Activated T-helper 2 cell treated with anti-CD3 and anti-CD28 coated beads, Interferon-gamma antibody, Interleukin-2, Interleukin-4, amounts not matched to agents 10 μg/mL and 5 μg/mL and 100 μg/mL, durations not matched to agents 14 hours and 24 hours and 36 hours (primary cell): ENCODE measurements at regions not wholly inside any gene's neighbourhood (a gene's known extent, or its start where the extent isn't known, plus 50 kb on each side); places are given as distances from the start of the nearest gene placed in this dataset.
A peak's percentile ranks its signal among the peaks of the same experiment; 100 is the strongest.

Source experiments
- DNase-seq: peaks from one replicate; pipeline ENCODE4 v3.0.0; 2021; ENCODE audit warnings: low spot score
- H3K27ac Mint-ChIP-seq: one replicate; pipeline ENCODE4 v1.8.0; 2021; ENCODE audit warnings: mixed read lengths
- H3K27me3 Mint-ChIP-seq: one replicate; pipeline ENCODE4 v1.8.0; 2021; ENCODE audit warnings: low read depth, mixed read lengths
- H3K36me3 Mint-ChIP-seq: one replicate; pipeline ENCODE4 v1.8.0; 2021; ENCODE audit warnings: low read depth, mixed read lengths
- H3K4me1 Mint-ChIP-seq: one replicate; pipeline ENCODE4 v1.8.0; 2021; ENCODE audit warnings: low read depth, mixed read lengths
- H3K4me3 Mint-ChIP-seq: one replicate; pipeline ENCODE4 v1.8.0; 2021; ENCODE audit warnings: low read depth, mild to moderate bottlenecking, moderate library complexity, mixed read lengths
- H3K9me3 Mint-ChIP-seq: one replicate; pipeline ENCODE4 v1.8.0; 2021; ENCODE audit warnings: mixed read lengths
- intact Hi-C: fragments of 100-400 bp; cut with micrococcal nuclease; formaldehyde crosslinking; loops from one replicate; pipeline ENCODE4 v1.15.1; 2023

DNA sequence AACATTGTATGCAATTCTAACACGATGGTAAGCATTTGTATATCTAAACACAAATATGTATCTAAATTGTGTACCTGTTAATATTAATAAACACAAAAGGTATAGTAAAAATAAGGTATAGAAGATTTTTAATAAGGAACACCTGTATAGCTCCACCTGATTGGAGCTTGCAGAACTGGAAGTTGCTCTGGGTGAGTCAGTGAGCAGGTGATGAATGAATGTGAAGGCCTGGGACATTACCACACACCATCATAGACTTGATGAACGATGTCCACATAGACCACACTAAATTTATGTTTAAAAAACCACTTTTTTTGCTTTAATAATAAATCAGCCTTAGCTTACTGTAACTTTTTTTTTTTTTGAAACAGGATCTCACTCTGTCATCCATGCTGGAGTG is 97.6 kb upstream of the CLMP start:
- H3K27ac Mint-ChIP-seq: no peak overlapping the region

GRCh38 chr11:123291201-123291869 is 96.3 kb upstream of the CLMP start:
- H3K4me1 Mint-ChIP-seq: no peaks in the 10 kb centered on the region

More for the DNA sequence above, 97.6 kb upstream of the CLMP start:
- Mint-ChIP-seq H3K9me3 (no peaks in the 10 kb centered on the region), H3K4me3 (no peak overlapping the region), H3K4me1 (no peaks in the 10 kb centered on the region), H3K27me3 (peaks cover 10% of the 10 kb centered on the region), H3K36me3 (no peaks in the 10 kb centered on the region)
- no peak for DNase-seq
- intact Hi-C loops: no loop called here

GRCh38 chr11:123286761-123287160 is 91.7 kb upstream of the CLMP start:
- Mint-ChIP-seq H3K27ac (no peak overlapping the region), H3K27me3 (peaks cover 34% of the 10 kb centered on the region), H3K4me1 (no peaks in the 10 kb centered on the region), H3K36me3 (no peaks in the 10 kb centered on the region), H3K4me3 (no peak overlapping the region), H3K9me3 (no peaks in the 10 kb centered on the region)
- intact Hi-C loops: no loop called here
- DNase-seq: no peak

More at GRCh38 chr11:123291201-123291869, 96.3 kb upstream of the CLMP start:
- DNase-seq: no peak
- Mint-ChIP-seq H3K27ac (no peak overlapping the region), H3K36me3 (no peaks in the 10 kb centered on the region), H3K4me3 (no peak overlapping the region), H3K27me3 (peaks cover 19% of the 10 kb centered on the region), H3K9me3 (no peaks in the 10 kb centered on the region)
- intact Hi-C loops: no loop called here

DNA sequence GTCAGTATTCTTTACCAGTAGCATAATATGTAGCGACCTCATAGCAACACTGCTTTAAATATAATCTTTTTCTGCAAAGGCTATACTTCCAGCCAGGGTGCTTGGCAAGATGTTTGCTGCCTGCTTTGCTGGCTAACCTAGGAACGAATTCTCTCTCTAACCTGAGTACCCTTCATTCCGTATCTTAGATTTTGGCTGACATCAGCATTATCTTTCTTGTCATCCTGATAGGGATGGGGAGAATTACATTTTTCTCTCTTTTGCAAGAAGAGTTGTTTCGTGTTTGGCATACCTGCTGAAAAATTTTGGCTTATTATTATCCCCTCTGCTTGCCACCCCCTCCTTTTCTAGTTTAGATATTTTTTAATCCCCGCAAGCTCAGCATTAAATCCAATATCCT is 91.2 kb upstream of the CLMP start:
- intact Hi-C loops: no loop called here
- H3K9me3 Mint-ChIP-seq: no peaks in the 10 kb centered on the region
- no peak overlapping the region for H3K27ac Mint-ChIP-seq

GRCh38 chr11:123284454-123284853 is 89.4 kb upstream of the CLMP start:
- Mint-ChIP-seq H3K4me1 (no peaks in the 10 kb centered on the region), H3K36me3 (no peaks in the 10 kb centered on the region), H3K27ac (no peak overlapping the region), H3K27me3 (peaks cover 37% of the 10 kb centered on the region), H3K9me3 (no peaks in the 10 kb centered on the region), H3K4me3 (no peak overlapping the region)
- intact Hi-C loops: no loop called here
- no peak for DNase-seq

More for the DNA sequence above, 91.2 kb upstream of the CLMP start:
- peaks cover 36% of the 10 kb centered on the region for H3K27me3 Mint-ChIP-seq
- no peaks in the 10 kb centered on the region for H3K4me1 Mint-ChIP-seq
- no peaks in the 10 kb centered on the region for H3K36me3 Mint-ChIP-seq
- DNase-seq: no peak
- H3K4me3 Mint-ChIP-seq: no peak overlapping the region

DNA sequence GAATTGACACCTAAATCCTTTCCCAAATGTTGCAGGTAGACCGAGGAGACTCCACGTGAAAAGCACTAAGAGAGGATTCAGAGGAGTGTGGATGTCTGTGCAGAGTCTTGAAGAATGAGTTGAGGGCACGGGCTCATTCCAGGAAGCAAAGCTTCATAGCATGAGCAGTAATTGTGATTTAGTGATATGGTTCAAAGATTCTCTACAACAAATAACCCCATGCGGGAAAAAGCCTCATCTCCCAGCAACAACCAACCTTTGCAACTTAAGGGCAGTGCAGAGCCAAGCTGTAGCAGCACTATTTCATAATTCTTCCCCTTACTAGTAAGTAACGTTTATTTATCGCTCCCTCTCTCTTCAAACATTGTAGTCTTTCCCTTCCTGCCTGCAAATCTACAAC is 87.5 kb upstream of the CLMP start:
- Mint-ChIP-seq H3K9me3 (no peaks in the 10 kb centered on the region), H3K4me1 (no peaks in the 10 kb centered on the region), H3K27ac (no peak overlapping the region), H3K27me3 (peaks cover 32% of the 10 kb centered on the region), H3K4me3 (no peak overlapping the region), H3K36me3 (no peaks in the 10 kb centered on the region)
- intact Hi-C loops: no loop called here
- DNase-seq: no peak

- Mint-ChIP-seq H3K4me3 (no peak overlapping the region), H3K27me3 (peaks cover 11% of the 10 kb centered on the region), H3K4me1 (no peaks in the 10 kb centered on the region), H3K27ac (no peak overlapping the region), H3K36me3 (no peaks in the 10 kb centered on the region), H3K9me3 (no peaks in the 10 kb centered on the region)
- intact Hi-C loops: no loop called here
- no peak for DNase-seq
These were observed 78.6 kb upstream of the CLMP start for GRCh38 chr11:123273616-123274015.

- Mint-ChIP-seq H3K27me3 (peaks cover 9% of the 10 kb centered on the region), H3K4me3 (no peak overlapping the region), H3K4me1 (peaks cover 5% of the 10 kb centered on the region), H3K27ac (no peak overlapping the region), H3K36me3 (no peaks in the 10 kb centered on the region), H3K9me3 (no peaks in the 10 kb centered on the region)
- no peak for DNase-seq
- intact Hi-C loops: no loop called here
These were observed 77.5 kb upstream of the CLMP start for GRCh38 chr11:123272565-123272964.

- Mint-ChIP-seq H3K4me1 (peaks cover 7% of the 10 kb centered on the region), H3K27me3 (peaks cover 28% of the 10 kb centered on the region)
- DNase-seq: no peak
These were observed 73.1 kb upstream of the CLMP start for GRCh38 chr11:123268156-123268555.

GRCh38 chr11:123265951-123266350 is 70.9 kb upstream of the CLMP start:
- H3K27me3 Mint-ChIP-seq: peaks cover 31% of the 10 kb centered on the region
- H3K9me3 Mint-ChIP-seq: no peaks in the 10 kb centered on the region
- intact Hi-C loops: no loop called here
- DNase-seq: no peak
- H3K36me3 Mint-ChIP-seq: no peaks in the 10 kb centered on the region
- H3K4me3 Mint-ChIP-seq: no peak overlapping the region
- peaks cover 7% of the 10 kb centered on the region for H3K4me1 Mint-ChIP-seq
- H3K27ac Mint-ChIP-seq: no peak overlapping the region

More at GRCh38 chr11:123268156-123268555, 73.1 kb upstream of the CLMP start:
- H3K27ac Mint-ChIP-seq: no peak overlapping the region
- intact Hi-C loops: no loop called here
- H3K4me3 Mint-ChIP-seq: no peak overlapping the region
- H3K36me3 Mint-ChIP-seq: no peaks in the 10 kb centered on the region
- no peaks in the 10 kb centered on the region for H3K9me3 Mint-ChIP-seq

- Mint-ChIP-seq H3K36me3 (no peaks in the 10 kb centered on the region), H3K4me1 (peaks cover 7% of the 10 kb centered on the region), H3K9me3 (no peaks in the 10 kb centered on the region), H3K4me3 (no peak overlapping the region), H3K27ac (no peak overlapping the region), H3K27me3 (peaks cover 36% of the 10 kb centered on the region)
- DNase-seq: no peak
- intact Hi-C loops: no loop called here
These were observed 69.4 kb upstream of the CLMP start for GRCh38 chr11:123264431-123264780.

GRCh38 chr11:123261345-123262106 is 66.5 kb upstream of the CLMP start:
- DNase-seq: peak; percentile 60
- Mint-ChIP-seq H3K9me3 (no peaks in the 10 kb centered on the region), H3K4me3 (no peak overlapping the region), H3K36me3 (no peaks in the 10 kb centered on the region), H3K4me1 (peaks cover 2% of the 10 kb centered on the region), H3K27me3 (peaks cover 35% of the 10 kb centered on the region), H3K27ac (no peak overlapping the region)
- intact Hi-C loops: no loop called here

DNA sequence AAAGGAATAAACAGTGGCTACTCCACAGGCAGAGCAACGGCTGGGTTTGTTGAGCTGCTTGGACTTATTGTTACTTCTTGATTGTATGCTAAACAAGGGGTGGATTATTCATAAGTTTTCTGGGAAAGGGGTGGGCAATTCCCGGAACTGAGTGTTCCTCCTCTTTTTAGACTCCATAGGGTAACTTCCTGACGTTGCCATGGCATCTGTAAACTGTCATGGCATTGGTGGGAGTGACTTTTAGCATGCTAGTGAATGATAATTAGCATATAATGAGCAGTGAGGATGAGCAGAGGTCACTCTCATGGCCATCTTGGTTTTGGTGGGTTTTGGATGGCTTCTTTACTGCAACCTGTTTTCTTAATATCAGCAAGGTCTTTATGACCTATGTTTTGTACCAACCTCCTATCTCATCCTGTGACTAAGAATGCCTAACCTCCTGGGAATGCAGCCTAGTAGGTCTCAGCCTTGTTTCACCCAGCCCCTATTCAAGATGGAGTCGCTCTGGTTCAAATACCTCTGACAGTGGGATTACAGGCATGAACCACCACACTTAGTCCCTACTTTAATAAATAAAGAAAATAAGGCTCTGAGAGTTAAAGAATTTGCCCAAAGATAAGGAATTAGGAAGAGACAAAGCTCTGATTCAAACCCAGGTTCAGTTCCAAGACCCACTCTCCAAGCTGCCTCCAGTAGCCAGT is 65.6 kb upstream of the CLMP start:
- Mint-ChIP-seq H3K27ac (no peak overlapping the region), H3K4me1 (peaks cover 2% of the 10 kb centered on the region), H3K9me3 (no peaks in the 10 kb centered on the region), H3K36me3 (no peaks in the 10 kb centered on the region), H3K4me3 (no peak overlapping the region), H3K27me3 (peaks cover 32% of the 10 kb centered on the region)
- DNase-seq: no peak
- intact Hi-C loops: no loop called here
